Transverse colon (tissue), 4 donors: ENCODE measurements at regions not wholly inside any gene's neighbourhood (a gene's known extent, or its start where the extent isn't known, plus 50 kb on each side); places are given as distances from the start of the nearest gene placed in this dataset.

Experiments
- DNase-seq: peaks from one replicate; pipeline ENCODE4 v3.0.0-alpha.2; 2019
- H3K27ac ChIP-seq, 4 donors: fragments of 200-600 bp; sonication (generic); 2 replicates each; pipeline ENCODE4 v1.5.1; 2016 to 2018; ENCODE audit warnings: inconsistent platforms in 4 of 4
- H3K27me3 ChIP-seq: fragments of 200-600 bp; sonication (generic); 2 replicates; pipeline ENCODE4 v1.5.1; 2017; ENCODE audit warnings: inconsistent platforms
- H3K36me3 ChIP-seq, 4 donors: fragments of 200-600 bp; sonication (generic); 2 replicates each; pipeline ENCODE4 v1.5.1; 2017 to 2019; ENCODE audit warnings: inconsistent platforms in 4 of 4
- H3K4me1 ChIP-seq, 4 donors: fragments of 200-600 bp; sonication (generic); 2 replicates each; pipeline ENCODE4 v1.5.1; 2017 to 2020; ENCODE audit warnings: inconsistent platforms in 4 of 4
- H3K4me3 ChIP-seq, 4 donors: fragments of 200-600 bp; sonication (generic); 1 replicate in 1 of 4; 2 replicates in 3 of 4; pipeline versions ENCODE4 v1.5.1 to v1.6.1; 2017 to 2019; ENCODE audit warnings: inconsistent platforms in 4 of 4
- H3K9me3 ChIP-seq, 2 donors: fragments of 200-600 bp; sonication (generic); 2 replicates each; pipeline ENCODE4 v1.5.1; 2017 to 2019; ENCODE audit warnings: inconsistent platforms in 2 of 2
- CTCF ChIP-seq, 5 experiments: fragments of 200-600 bp in 3 of 5; fragments of 450-650 bp in 2 of 5; sonication (generic) in 3 of 5; IDR thresholded peaks; 1 replicate in 2 of 5; 2 replicates in 3 of 5; pipeline ENCODE4 v1.5.1; 2016 to 2017; ENCODE audit warnings: antibody characterized with exemption in 5 of 5, inconsistent platforms in 3 of 5, mild to moderate bottlenecking in 2 of 5, moderate library complexity in 1 of 5
- EP300 ChIP-seq: sonication (generic); formaldehyde crosslinking; IDR thresholded peaks from one replicate; pipeline ENCODE4 v1.6.1; 2017; ENCODE audit warnings: antibody characterized with exemption, low read depth
- POLR2A ChIP-seq: fragments of 450-650 bp; IDR thresholded peaks from one replicate; pipeline ENCODE4 v1.6.1; 2016; ENCODE audit warnings: antibody characterized with exemption, mild to moderate bottlenecking, moderate library complexity
- POLR2AphosphoS5 ChIP-seq, 3 donors: sonication (generic); formaldehyde crosslinking; IDR thresholded peaks; one replicate each; pipeline ENCODE4 v1.6.1; 2016; ENCODE audit warnings: antibody characterized with exemption in 3 of 3
- WGBS, 2 donors: methylation state at CpG; one replicate each; pipeline ENCODE4 v1.1.5; 2018; ENCODE audit warnings: low coverage in 1 of 2; 5-methylcytosine and 5-hydroxymethylcytosine counted together
- in situ Hi-C, 4 donors: fragments of 200-750 bp; cut with MboI; loops; one replicate each; pipeline versions ENCODE4 v1.15.0 to v1.15.1; 2017; ENCODE audit warnings: low sequenced_read_pairs in 3 of 4, low pct_ligation_motif_present in 1 of 4, low pct_unique_long_range_greater_than_20kb in 1 of 4
- intact Hi-C: fragments of 100-400 bp; cut with DNase I; formaldehyde crosslinking; loops from one replicate; pipeline ENCODE4 v1.15.1; 2023; ENCODE audit warnings: low total_unique reads

DNA sequence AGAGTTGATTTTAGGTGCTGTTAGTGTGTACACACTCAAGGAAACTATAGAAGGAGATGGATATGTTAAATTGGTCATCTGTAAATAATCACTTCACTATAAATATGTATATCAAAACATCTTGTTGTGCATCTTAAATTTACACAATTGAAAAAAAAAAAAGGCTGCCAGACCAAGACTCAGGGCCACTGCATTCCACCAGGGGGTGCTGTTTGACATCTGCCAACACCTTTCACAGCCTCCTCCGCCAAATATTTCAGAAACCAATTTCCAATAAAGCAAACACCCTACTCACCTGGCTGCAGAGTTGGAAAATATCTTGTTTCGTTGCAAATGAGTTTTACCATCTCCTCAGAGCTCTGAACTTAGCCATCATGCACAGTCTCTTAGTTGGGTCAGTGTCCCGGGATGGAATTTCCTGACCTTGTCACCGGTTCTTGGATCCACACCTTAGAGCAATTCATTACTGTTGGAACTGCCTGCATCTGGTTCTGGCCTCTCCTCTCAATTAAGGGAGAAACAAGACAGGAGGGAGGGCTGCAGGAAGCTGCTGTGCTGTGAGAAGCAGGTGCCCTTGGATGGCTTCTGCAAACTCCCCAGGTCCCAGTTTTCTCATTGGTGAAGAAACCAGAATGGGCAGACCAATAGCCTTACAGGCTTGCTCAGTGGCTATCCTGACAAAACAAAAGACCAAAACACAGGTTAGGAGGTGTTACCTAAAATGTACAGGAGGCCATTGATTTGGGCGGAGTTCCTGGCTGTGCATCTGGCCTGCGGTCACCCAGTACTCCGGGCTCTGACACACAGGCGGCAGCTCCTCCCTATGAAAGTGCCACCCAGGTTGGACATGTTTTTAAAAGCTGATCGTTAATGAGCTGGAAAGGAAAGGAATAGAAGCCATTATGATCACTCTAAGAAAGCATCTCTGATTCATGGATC is 746.6 kb downstream of the UQCRFS1 start:
- TF ChIP-seq EP300: no peak
- no peak for TF ChIP-seq POLR2A
- TF ChIP-seq CTCF (IDR thresholded peaks at IDR 0.05): peak; percentile 69 to 82 (median 82)
- no peak for TF ChIP-seq POLR2AphosphoS5 (IDR thresholded peaks at IDR 0.05)
- in situ Hi-C loops: loop anchor here (5.0 to 25.0 kb wide), 6 partner anchors 166 to 421 kb away; no protein-coding TSS in a partner anchor
- 20 to 67% methylated on average over 1 to 9 of the region's 9 CpGs for WGBS, 2 donors
- DNase-seq: peak; percentile 72
- peaks cover 0 to 17% (median 12%) of the 10 kb centered on the region in 4 donors for H3K4me1 ChIP-seq
- H3K27ac ChIP-seq: no peak overlapping the region
- H3K36me3 ChIP-seq: no peaks in the 10 kb centered on the region
- H3K27me3 ChIP-seq: no peaks in the 10 kb centered on the region
- no peaks in the 10 kb centered on the region for H3K9me3 ChIP-seq
- intact Hi-C loops: loop anchor here (10.0 kb wide), 2 partner anchors 248 to 408 kb away; no protein-coding TSS in a partner anchor
- H3K4me3 ChIP-seq: no peak overlapping the region

- no peaks in the 10 kb centered on the region for H3K36me3 ChIP-seq
- H3K27me3 ChIP-seq: no peaks in the 10 kb centered on the region
- 9 to 64% methylated on average over 1 to 3 of the region's 3 CpGs for WGBS, 2 donors
- no peak for DNase-seq
- in situ Hi-C loops (loop anchor here (5.0 to 25.0 kb wide), 6 partner anchors 167 to 422 kb away; no protein-coding TSS in a partner anchor), intact Hi-C loops (loop anchor here (10.0 kb wide), 2 partner anchors 249 to 409 kb away; no protein-coding TSS in a partner anchor)
- H3K27ac ChIP-seq: no peak overlapping the region
- no peaks in the 10 kb centered on the region for H3K9me3 ChIP-seq
- H3K4me3 ChIP-seq: no peak overlapping the region
- H3K4me1 ChIP-seq: peaks cover 0 to 17% (median 12%) of the 10 kb centered on the region in 4 donors
- TF ChIP-seq POLR2A (no peak), CTCF (IDR thresholded peaks at IDR 0.05) (no peak), POLR2AphosphoS5 (IDR thresholded peaks at IDR 0.05) (no peak), EP300 (no peak)
Measured at GRCh38 chr19:28465371-28466086, 747.4 kb downstream of the UQCRFS1 start.

DNA sequence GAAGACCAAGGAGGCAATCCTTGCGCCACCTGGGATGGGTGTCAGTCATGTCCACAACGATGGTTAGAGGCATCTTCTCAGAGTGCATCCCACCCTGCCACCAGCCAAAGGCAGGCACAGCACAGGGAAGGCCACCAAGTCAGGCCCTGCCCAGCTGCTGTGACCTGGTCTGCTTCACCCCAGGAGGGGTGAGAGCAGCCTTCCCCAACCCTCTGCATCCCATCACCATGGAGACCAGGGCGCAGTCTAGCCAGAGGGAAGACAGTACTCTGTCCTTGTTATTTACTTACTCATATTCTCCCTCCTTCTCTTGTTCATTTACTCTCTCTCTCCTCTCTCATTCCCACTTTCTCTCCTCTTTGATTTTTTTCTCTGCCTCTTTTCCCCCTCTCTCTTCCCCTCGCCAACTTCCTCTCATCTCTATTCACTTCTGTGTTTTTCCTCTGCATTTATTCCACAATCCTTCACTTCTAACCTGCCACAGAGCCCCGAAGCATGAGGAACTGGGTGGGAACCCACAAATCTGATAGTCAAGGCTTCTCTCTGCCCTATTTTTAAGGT is 749.4 kb downstream of the UQCRFS1 start:
- Histone ChIP-seq H3K4me3 (no peak overlapping the region), H3K4me1 (peaks cover 0 to 5% (median 2%) of the 10 kb centered on the region in 4 donors), H3K27me3 (no peaks in the 10 kb centered on the region), H3K27ac (no peak overlapping the region), H3K9me3 (no peaks in the 10 kb centered on the region), H3K36me3 (no peaks in the 10 kb centered on the region)
- TF ChIP-seq CTCF (IDR thresholded peaks at IDR 0.05) (no peak), POLR2AphosphoS5 (IDR thresholded peaks at IDR 0.05) (no peak), EP300 (no peak), POLR2A (no peak)
- 72 to 93% methylated on average over 2 to 5 of the region's 5 CpGs for WGBS, 2 donors
- in situ Hi-C loops (loop anchor here (10.0 to 25.0 kb wide), 5 partner anchors 171 to 424 kb away; no protein-coding TSS in a partner anchor), intact Hi-C loops (loop anchor here (10.0 kb wide), 2 partner anchors 251 to 411 kb away; no protein-coding TSS in a partner anchor)
- no peak for DNase-seq
